DND-41 (cell line): ENCODE measurements at regions not wholly inside any gene's neighbourhood (a gene's known extent, or its start where the extent isn't known, plus 50 kb on each side); places are given as distances from the start of the nearest gene placed in this dataset.

Source experiments
- ATAC-seq: fragments of 200-7000 bp; cut with Tn5 transposase; 3 replicates; pipeline ENCODE4 v1.9.1; 2021; ENCODE audit warnings: low read depth; ENCODE audit not compliant: insufficient read depth
- DNase-seq: peaks from one replicate; pipeline ENCODE4 v3.0.0-alpha.2; 2020
- H2AFZ ChIP-seq: 2 replicates; pipeline ENCODE4 v1.6.0; 2012; ENCODE audit warnings: low read depth, low read length
- H3K27ac ChIP-seq: 2 replicates; pipeline ENCODE4 v1.5.1; 2012; ENCODE audit warnings: low read length, inconsistent platforms
- H3K27me3 ChIP-seq: fragments of 200-600 bp; sonication (generic); 2 replicates; pipeline ENCODE4 v1.6.0; 2012; ENCODE audit warnings: low read length, mild to moderate bottlenecking, inconsistent platforms; ENCODE audit not compliant: insufficient read depth, poor library complexity
- H3K36me3 ChIP-seq: 2 replicates; pipeline ENCODE4 v1.5.1; 2012; ENCODE audit warnings: low read length, inconsistent platforms; ENCODE audit not compliant: insufficient read depth
- H3K4me1 ChIP-seq: 2 replicates; pipeline ENCODE4 v1.5.1; 2012; ENCODE audit warnings: mild to moderate bottlenecking, low read length; ENCODE audit not compliant: insufficient read depth
- H3K4me2 ChIP-seq: 2 replicates; pipeline ENCODE4 v1.6.0; 2012; ENCODE audit warnings: mild to moderate bottlenecking, moderate library complexity, low read length, inconsistent platforms; ENCODE audit not compliant: insufficient read depth
- H3K4me3 ChIP-seq, 2 experiments: fragments of 200-600 bp in 1 of 2; shearing (Covaris generic) in 1 of 2; 2 replicates each; pipeline ENCODE4 v1.5.1; 2012 to 2016; ENCODE audit warnings: inconsistent platforms in 2 of 2, low read length in 2 of 2, mild to moderate bottlenecking in 2 of 2, low read depth in 1 of 2, moderate library complexity in 1 of 2
- H3K79me2 ChIP-seq: 2 replicates; pipeline ENCODE4 v1.6.0; 2012; ENCODE audit warnings: low read length, inconsistent platforms; ENCODE audit not compliant: insufficient read depth
- H3K9ac ChIP-seq: 2 replicates; pipeline ENCODE4 v1.6.0; 2012; ENCODE audit warnings: low read depth, mild to moderate bottlenecking, inconsistent platforms, low read length, moderate library complexity
- H3K9me3 ChIP-seq: 2 replicates; pipeline ENCODE4 v1.5.1; 2012; ENCODE audit warnings: low read length, moderate library complexity, mild to moderate bottlenecking, inconsistent platforms; ENCODE audit not compliant: insufficient read depth, severe bottlenecking
- H4K20me1 ChIP-seq: 2 replicates; pipeline ENCODE4 v1.6.0; 2012; ENCODE audit warnings: low read length; ENCODE audit not compliant: insufficient read depth
- CTCF ChIP-seq: IDR thresholded peaks from 2 replicates; pipeline ENCODE4 v1.5.1; 2012; ENCODE audit warnings: borderline replicate concordance, low read length, moderate library complexity, mild to moderate bottlenecking; ENCODE audit not compliant: poor library complexity, severe bottlenecking; ENCODE audit errors: extremely low read depth
- EZH2 ChIP-seq: IDR thresholded peaks from 3 replicates; pipeline ENCODE4 v1.6.1; 2012; ENCODE audit warnings: borderline replicate concordance, low read depth, mild to moderate bottlenecking, moderate library complexity, low read length, inconsistent platforms; ENCODE audit not compliant: severe bottlenecking

DNA sequence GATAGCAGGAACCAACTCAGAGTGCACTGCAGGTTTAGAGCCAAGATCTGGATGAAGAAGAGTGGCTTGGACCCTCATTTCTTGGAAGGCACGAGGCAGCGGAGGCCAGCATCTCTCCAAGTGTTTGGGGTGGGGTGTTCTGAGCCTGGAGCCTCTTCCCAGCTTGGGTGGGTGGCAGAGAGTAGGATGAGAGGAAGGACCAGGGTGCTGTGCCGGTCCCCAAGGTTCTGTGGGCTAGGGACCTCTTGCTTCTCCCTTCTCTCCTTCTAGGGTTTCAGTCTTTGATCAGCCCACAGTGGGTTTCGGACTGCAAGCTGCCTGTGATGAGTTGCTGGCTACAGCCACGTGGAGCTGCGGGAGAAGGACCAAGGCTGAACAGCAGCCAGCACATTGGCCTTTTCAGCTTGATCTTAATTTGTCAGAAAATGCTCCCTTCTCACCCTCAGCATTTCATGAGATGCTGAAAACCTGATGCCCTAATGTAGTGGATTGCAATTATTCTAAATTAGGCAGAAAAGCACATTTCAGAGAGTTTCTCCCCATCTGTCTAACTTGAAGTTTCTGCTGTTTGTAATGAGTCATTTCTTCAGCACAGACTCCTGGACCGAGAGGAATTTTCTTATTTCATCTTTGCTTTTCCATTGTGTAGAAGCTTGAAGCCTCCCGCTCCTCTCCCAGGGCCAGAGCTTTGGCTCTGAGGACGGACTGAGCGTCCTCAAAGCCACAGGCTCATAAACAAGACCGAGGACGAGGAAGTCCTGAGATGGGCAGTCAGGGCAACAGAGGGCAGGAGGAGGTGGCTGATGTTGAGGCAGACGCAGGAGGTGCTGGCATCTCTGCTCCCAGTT is 99.1 kb upstream of the HDAC4 start:
- no peak overlapping the region for H3K27ac ChIP-seq
- ATAC-seq (no peak), DNase-seq (no peak)
- H3K9me3 ChIP-seq: no peaks in the 10 kb centered on the region
- no peaks in the 10 kb centered on the region for H3K79me2 ChIP-seq
- H4K20me1 ChIP-seq: no peaks in the 10 kb centered on the region
- H2AFZ ChIP-seq: no peak overlapping the region
- no peaks in the 10 kb centered on the region for H3K4me1 ChIP-seq
- no peaks in the 10 kb centered on the region for H3K27me3 ChIP-seq
- no peak overlapping the region for H3K4me3 ChIP-seq
- H3K9ac ChIP-seq: no peak overlapping the region
- no peaks in the 10 kb centered on the region for H3K36me3 ChIP-seq
- no peak for TF ChIP-seq EZH2
- no peak for TF ChIP-seq CTCF
- no peak overlapping the region for H3K4me2 ChIP-seq

DNA sequence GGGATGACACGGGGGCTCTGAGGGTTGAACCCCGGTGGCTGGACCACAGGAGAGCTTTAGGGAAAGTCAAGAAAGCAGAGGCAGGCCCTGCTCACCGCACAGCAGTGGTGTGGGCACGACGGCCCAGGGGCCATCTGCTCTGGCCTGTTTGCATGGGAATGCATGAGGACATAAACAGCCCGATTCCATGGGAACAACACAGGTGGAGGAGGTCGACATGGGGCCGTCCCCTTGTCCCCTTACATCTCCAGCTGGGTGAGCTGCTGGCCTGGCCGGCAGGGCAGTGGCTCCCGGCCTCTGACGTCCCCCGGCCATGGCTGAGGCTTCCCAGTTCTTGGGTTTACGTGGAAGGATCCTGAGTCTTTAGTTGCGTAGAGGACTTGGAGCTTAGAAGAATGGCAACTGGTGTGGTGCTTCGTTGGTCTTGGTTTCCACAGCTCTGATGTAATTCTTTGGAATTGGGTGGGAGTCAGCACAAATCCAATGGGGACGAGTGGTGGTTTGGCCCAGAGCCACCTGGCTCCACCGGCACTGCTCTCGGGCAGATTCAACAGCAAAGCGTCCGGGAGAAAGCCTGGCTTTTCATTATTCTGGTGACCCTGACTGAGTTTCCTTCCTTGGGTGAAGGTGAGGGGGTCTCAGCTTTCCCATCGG is 98.3 kb upstream of the HDAC4 start:
- Histone ChIP-seq H3K27me3 (no peaks in the 10 kb centered on the region), H3K27ac (no peak overlapping the region)

DNA sequence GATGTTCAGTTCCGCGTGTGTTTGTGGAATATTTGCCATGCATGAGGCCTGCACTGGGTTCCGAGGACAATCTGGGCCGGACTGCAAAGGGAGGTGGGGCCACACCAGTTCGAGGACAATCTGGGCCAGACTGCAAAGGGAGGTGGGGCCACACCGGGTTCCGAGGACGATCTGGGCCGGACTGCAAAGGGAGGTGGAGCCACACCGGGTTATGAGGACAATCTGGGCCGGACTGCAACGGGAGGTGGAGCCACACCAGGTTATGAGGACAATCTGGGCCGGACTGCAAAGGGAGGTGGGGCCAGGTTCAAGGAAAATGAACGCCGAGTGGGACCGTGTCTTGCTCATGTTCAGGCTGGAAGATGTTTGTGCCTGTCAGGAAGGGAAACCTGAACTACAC is 97.8 kb upstream of the HDAC4 start:
- H3K27me3 ChIP-seq: no peaks in the 10 kb centered on the region
- H3K4me2 ChIP-seq: no peak overlapping the region
- DNase-seq (no peak), ATAC-seq (no peak)
- H3K27ac ChIP-seq: no peak overlapping the region
- no peak for TF ChIP-seq EZH2
- no peak for TF ChIP-seq CTCF
- no peaks in the 10 kb centered on the region for H3K9me3 ChIP-seq
- H2AFZ ChIP-seq: no peak overlapping the region
- H3K36me3 ChIP-seq: no peaks in the 10 kb centered on the region
- H3K4me1 ChIP-seq: no peaks in the 10 kb centered on the region
- no peaks in the 10 kb centered on the region for H3K79me2 ChIP-seq
- no peak overlapping the region for H3K4me3 ChIP-seq
- no peaks in the 10 kb centered on the region for H4K20me1 ChIP-seq
- no peak overlapping the region for H3K9ac ChIP-seq

More for the DNA sequence above, 98.3 kb upstream of the HDAC4 start:
- TF ChIP-seq CTCF: no peak
- no peak for TF ChIP-seq EZH2
- Histone ChIP-seq H3K36me3 (no peaks in the 10 kb centered on the region), H3K4me3 (no peak overlapping the region), H3K9me3 (no peaks in the 10 kb centered on the region), H3K79me2 (no peaks in the 10 kb centered on the region), H4K20me1 (no peaks in the 10 kb centered on the region), H3K4me2 (no peak overlapping the region), H3K9ac (no peak overlapping the region), H3K4me1 (no peaks in the 10 kb centered on the region), H2AFZ (no peak overlapping the region)
- ATAC-seq (no peak), DNase-seq (no peak)
